ENCODE measurements at regions not wholly inside any gene's neighbourhood (a gene's known extent, or its start where the extent isn't known, plus 50 kb on each side); places are given as distances from the start of the nearest gene placed in this dataset.
"Not testable (repeated sequence)": the region's sequence is repeated elsewhere in the genome, so short reads cannot be mapped to it uniquely, and the experiment has no call there.

DNA sequence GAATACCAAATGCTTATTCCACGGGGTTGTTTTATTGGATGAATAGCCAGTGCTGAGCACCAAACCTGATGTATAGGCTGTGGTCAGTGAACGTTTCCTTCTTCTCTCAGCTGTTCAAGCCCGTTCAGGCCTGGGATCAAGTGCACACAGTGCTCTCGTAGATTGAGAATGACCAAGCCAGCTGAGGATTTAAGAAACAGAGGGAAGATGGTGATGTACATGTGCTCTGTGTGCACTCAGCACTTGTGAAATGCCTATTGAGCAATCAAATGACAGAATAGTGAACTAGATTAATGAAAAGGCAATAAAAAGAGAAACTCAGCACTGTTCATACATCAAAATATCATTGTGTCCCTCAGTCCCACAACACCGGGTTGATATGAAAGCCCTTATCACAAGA lies 302.5 kb downstream of the BMPER start:
- DNase-seq, result no peak

DNA sequence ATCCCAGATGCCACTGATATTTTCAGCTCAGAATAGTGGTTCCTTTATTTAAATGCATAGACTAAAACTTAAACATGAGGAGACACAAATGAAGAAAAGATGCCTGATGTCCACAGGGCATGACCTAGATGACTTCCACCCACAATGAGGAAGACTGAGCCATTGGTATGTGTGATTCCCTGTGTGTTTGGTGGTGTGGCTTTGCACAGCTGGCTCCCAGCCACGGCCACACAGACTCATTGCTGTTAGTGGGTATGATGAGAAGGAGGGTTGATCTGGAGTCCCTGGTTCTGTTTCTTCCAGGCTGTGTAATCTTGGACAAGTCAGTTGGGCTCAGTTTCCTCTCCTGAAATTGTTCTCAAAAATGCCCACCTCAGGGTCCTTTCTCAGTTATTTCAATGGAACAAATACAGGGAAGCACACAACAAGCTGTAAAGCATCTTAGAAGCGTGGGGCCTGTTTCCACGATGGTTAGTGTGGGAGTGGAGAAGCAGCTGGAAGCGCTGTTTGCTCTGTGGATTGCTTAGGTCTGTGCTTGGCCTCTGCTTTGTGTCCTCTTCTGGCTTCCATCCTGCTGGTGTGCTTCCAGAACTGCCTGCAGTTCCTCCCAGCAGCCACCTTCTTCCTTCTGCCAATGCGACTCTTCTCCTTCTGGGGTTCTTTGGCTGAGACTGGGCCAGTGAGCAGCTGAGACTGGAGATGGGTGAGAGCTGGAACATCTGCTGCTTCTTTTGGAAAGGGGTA lies 303.7 kb downstream of the BMPER start:
- no peak for DNase-seq

- no peak for DNase-seq
Observed at GRCh38 chr7:34211018-34211417, 305.7 kb downstream of the BMPER start.

GRCh38 chr7:34217972-34218371 lies 312.6 kb downstream of the BMPER start:
- no peak for DNase-seq

DNA sequence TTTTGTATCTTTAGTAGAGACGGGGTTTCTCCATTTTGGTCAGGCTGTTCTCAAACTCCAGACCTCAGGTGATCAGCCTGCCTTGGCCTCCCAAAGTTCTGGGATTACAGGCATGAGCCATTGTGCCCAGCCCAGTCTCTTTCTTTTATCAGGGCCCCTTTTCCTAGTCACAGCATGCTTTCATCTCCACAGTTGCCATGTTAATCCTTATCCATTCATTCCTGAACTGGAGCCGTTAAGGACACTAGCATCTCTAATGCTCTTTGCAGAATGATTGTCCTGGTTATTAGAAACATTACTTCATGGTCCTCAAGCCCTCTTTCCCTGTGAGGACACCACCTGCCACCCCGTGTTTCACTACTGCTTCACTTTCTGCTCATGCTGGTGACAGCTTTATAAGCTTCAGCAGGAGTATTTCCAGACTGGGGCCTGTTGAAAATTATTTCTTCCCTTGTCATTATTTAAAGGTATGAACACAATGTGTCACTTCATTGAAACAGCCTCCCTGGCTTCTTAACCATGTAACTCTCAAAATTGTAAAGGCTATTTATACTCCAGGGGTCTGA lies 313.9 kb downstream of the BMPER start:
- no peak for DNase-seq

- no peak for DNase-seq
Observed at GRCh38 chr7:34220506-34221185, 315.3 kb downstream of the BMPER start.

GRCh38 chr7:34222316-34222715 lies 317.0 kb downstream of the BMPER start:
- DNase-seq, result no peak

DNA sequence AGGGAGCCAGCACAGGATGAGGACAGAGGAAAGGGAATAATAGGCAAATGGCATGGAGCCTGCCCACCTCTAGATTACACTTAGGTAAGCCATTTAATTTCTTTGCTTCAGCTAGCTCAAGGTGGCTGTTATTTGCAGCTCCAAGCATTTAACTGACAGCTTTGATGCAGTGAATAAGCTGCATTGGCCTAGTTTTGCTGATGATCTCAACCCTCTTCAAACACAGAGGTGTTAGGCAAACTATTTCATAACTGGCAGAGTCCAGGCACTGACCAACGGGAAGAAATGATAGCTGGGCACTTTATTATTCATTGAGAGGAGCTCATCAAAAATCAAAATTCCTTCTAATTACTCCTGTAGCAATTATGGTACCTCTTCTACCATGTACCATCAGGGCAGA lies 317.4 kb downstream of the BMPER start:
- no peak for DNase-seq

- no peak for DNase-seq
Observed at GRCh38 chr7:34224281-34224680, 318.9 kb downstream of the BMPER start.

GRCh38 chr7:34225193-34225592 lies 319.9 kb downstream of the BMPER start:
- no peak for DNase-seq

- DNase-seq, result no peak
Observed at GRCh38 chr7:34227525-34227924, 322.2 kb downstream of the BMPER start.

DNA sequence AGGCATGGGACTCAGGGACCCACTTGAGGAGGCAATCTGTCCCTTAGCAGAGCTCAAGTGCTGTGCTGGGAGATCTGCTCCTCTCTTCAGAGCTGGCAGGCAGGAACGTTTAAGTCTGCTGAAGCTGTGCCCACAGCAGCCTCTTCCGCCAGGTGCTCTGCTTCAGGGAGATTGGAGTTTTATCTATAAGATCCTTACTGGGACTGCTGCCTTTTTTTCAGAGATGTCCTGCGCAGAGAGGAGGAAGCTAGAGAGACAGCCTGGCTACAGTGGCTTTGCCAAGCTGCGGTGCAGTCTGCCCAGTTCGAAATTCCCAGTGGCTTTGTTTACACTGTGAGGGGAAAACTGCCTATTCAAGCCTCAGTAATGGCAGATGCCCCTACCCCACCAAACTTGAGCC lies 329.8 kb downstream of the BMPER start:
- not testable (repeated sequence) for DNase-seq

- DNase-seq, result no peak
Observed at GRCh38 chr7:34236057-34236456, 330.7 kb downstream of the BMPER start.

- no peak for DNase-seq
Observed at GRCh38 chr7:34236839-34237492, 331.6 kb downstream of the BMPER start.

DNA sequence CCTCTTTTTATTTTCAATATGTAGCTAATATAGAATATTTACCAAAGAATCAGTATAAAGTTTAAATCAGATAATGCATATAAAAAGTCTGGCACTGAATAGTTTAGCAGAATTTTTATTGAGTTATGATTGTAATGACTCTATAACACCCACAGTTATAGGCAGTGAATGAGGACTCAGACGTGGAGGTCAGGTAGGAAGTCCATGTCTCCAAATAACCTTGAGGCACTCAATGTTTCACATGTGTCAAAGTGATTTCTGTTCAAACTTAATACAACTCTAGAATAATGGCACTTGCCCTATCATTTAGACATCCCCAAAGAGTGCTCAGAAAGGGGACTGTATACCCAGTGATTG lies 332.1 kb downstream of the BMPER start:
- DNase-seq, result no peak

DNA sequence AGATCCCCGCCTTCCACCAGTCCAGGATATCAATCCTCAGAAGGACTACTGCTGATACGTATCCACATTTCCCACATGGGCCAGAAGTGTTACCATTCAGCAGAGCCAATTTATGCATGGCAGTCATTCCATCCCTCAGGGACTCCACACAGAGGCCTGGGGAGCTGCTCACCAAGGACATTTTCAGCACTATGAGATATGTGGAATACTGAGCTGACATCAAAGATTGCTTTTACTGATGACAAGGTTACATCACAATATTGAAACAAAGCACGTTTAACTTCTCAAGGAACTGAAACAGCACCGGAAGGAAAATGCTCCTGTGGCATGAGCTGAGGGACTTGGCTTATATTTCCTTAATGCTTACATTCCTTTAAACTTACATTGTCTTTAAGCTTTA lies 335.1 kb downstream of the BMPER start:
- DNase-seq, result no peak

DNA sequence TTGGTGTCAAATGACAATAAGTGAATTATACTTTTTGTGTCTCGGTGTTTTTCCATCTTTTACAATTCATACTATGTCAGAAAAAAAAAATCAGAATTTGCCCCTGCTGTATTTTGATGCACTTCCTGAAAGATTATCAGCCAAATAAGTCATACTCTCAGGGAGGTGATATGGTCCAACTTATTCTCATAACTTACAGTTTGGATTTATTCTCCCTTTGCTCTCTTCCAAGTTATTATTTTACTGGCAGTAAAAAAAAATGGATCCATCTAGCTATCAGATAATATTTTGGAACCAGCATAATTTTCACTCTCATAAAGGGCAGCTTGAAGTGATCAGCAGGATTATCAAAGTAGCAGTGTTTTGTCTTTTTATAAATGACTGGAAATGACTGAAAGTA lies 337.1 kb downstream of the BMPER start:
- DNase-seq, result no peak

DNA sequence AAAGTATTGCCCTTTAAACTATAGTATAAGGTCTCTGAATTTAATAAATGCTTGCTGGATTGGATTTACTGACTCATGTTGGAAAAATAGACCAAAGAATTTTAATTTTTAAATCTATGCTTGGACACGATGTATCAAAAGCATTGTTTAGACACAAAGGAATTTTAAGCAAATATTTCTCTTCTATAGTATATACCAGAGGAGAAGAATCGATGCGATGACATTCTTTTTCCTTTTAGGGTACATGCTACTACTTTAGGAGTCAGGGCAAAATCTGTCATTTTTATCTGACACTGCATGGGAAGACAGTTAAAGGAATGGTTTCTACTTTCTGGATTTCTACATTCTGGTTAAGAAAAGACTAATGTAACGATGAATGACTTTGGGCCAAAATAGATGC lies 339.9 kb downstream of the BMPER start:
- DNase-seq, result no peak

- no peak for DNase-seq
Observed at GRCh38 chr7:34247468-34247867, 342.1 kb downstream of the BMPER start.

- no peak for DNase-seq
Observed at GRCh38 chr7:34249192-34249591, 343.9 kb downstream of the BMPER start.

GRCh38 chr7:34260279-34260678 lies 354.9 kb downstream of the BMPER start:
- DNase-seq, result no peak

- no peak for DNase-seq
Observed at GRCh38 chr7:34263168-34263567, 357.8 kb downstream of the BMPER start.

GRCh38 chr7:34269084-34269483 lies 363.7 kb downstream of the BMPER start:
- DNase-seq, result no peak

GRCh38 chr7:34275624-34276023 lies 370.3 kb downstream of the BMPER start:
- DNase-seq, result no peak
